Activated CD8-positive, alpha-beta memory T cell treated with anti-CD3 and anti-CD28 coated beads for 24 hours (primary cell): ENCODE measurements at regions not wholly inside any gene's neighbourhood (a gene's known extent, or its start where the extent isn't known, plus 50 kb on each side); places are given as distances from the start of the nearest gene placed in this dataset.
"Not testable (repeated sequence)": the region's sequence is repeated elsewhere in the genome, so short reads cannot be mapped to it uniquely, and the experiment has no call there.

ENCODE experiments used
- DNase-seq: peaks from one replicate; pipeline ENCODE4 v3.0.0-alpha.2; 2020

DNA sequence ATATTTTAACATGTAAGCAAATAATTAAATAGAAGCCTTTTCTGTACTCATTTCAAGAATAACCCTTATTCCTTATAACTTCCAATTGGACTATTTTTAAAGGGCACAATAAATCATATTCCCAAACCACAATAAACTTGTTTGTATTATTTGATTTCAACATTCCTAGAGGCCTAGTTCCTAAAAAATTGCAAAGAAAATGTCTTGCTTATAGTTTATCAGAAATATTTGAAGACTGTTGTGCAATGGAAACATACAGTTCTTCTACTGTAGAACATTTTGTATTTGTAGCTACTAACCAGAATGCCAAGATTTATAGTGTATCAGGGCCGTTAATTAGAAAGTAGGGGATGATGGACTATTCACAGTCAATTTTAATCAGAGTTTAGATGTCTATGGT lies 1037.0 kb upstream of the CDH18 start:
- DNase-seq, result no peak

DNA sequence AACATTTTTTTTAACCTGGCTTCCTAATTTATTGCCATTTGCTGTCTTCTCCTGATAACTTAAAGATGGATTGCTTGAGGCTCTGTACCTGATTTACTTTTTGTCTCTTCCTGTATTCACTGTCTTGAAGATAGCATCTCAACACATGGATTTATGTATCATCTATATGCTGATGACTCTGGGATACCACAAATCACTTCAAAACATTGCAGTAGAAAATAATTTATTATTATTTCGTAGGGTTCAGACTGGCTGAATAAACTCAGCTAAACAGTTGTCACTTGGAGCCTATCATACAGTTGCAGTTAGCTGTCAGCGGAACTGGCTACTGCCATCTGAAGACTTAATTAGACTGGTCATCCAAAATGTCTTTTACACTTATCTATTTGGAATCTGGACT lies 1025.2 kb upstream of the CDH18 start:
- DNase-seq, result no peak

DNA sequence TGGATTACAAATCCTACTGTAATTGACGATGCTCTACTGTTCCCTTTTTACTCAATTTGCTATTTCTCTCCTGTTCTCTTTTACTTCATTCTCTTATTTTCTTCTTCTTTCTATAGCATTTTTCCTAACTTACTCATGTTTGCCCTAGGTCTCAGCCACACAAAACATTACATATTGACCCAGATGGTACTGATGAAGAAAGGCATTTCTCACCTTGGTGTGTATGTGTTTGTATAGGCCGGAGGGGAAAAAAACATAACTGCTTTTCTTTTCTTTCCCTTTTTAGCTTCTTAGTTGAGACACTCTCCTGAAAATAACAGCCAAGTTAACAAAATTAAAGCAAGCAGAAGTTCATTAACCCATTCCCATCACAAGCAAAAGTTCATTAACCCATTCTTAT lies 1019.8 kb upstream of the CDH18 start:
- no peak for DNase-seq

DNA sequence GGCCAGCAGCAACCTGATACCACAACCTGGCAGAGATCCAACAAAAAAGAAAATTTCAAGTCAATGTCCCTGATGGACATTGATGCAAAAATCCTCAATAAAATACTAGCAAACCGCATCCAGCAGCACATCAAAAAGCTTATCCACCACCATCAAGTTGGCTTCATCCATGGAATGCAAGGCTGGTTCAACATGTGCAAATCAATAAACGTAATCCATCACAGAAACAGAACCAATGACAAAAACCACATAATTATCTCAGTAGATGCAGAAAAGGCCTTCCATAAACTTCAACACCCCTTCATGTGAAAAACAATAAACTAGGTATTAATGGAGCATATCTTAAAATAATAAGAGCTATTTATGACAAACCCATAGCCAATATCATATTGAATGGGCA lies 1000.9 kb upstream of the CDH18 start:
- not testable (repeated sequence) for DNase-seq

DNA sequence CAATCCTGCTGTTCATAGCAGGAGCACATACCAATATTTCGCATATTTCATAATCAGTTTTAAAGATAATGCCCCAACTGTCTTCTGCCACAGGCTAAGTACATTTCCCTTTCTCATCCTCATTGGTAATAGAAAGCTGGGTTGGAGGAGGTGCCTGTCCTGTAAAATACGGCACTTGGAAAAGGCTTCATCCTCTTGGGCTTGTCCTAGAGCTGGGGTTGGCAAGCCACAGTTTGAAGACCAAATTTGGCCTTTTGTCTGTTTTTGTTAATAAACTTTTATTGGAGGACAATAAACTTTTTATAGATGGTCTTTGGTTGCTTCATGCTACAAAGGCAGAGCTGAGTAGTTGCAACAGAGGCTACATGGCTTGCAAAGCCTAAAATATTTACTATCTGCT lies 997.8 kb upstream of the CDH18 start:
- no peak for DNase-seq

DNA sequence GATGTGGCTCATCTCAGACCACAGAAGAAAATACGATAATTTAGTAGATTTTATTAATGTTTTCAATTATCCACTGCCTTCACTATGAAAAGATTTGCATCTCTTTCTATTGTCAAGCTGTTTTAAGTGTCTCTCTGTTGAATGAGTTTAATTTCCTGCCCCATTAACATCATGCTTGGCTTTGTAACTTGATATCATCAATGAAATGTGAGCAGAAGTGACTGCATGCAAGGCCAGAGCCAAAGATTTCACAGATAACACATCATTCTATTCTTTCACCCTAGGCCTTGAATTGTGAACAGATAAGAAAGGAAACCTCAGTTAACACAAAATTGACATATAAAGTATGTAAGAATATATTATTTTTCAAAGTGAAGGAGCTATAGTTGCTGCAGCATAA lies 986.4 kb upstream of the CDH18 start:
- no peak for DNase-seq

DNA sequence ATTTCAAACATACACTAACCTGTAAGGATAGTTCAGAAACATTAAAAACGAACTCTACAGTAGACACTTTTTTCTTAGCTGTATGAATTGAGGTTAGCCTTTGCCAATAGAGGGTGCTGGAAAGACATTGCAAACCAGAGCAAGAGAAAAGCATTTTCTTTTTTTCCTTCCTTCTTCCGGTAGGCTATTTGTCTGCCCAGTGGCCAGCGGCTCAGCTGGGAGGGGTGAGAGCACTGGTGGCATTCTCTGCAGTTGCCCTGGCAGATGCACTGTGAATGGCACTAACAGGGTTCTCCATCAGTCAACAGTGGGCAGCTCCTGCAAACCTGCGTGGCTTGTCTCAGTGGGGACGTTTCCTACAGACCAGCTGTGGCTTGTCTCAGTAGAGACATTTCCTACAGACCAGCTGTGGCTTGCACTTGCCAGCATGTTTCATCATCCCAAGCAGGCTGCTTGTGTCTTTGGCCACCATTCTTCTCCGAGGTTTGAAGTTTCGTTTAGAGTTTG lies 984.5 kb upstream of the CDH18 start:
- DNase-seq, result no peak

DNA sequence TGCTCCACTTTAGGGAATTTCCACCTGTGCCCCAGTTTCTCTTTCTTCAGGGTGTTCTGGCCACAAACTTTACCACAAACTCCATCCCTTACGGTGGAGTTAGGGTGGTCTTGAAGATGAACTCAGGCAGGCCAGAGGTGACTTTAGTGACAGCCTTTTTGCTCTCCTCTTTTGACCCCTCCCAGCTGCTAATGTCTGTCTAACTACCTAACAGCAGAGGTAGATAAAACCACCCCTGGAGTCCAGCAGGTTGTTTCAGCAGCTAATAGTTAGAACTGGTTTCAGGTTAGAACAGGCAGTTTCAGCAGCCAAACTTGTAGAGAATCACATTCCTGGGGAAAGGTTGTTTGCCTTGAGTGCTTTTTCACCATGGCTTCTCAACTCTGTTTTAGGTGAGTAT lies 971.3 kb upstream of the CDH18 start:
- no peak for DNase-seq

DNA sequence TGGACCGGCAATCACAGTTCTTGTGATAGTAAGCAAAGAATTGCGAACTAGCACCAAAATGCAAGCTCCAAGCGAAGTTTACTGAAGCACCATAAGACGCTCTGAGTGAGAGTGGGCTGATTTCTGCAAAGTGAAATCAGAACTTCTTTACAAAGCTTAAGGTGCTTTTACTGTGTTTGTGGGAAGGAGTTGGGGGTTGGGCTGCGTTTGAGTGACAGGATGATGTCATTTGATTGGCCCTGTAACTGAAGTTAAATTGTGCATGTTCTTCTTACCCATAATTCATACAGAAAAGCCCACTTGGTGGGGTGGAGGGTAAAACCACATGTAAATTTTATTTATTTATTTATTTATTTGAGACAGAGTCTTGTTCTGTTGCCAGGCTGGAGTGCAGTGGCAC lies 970.6 kb upstream of the CDH18 start:
- no peak for DNase-seq

DNA sequence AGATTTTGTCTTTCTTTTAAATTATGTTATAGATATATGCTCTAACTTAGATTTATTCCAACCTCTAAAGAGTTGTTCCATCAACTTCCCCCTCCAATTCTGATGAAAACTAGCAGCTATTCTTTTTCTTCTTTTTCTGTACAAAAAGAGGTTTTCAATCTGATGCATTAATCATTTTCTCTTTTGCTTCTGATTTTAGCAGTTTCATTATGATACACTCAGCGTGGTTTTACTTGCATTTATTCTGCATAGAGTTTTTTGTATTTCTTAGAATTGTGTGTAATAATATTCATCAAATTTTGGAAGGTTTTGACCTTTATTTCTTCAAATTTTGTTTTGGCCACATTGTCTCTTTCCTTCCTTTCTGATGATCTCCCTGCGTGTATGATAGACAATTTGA lies 968.1 kb upstream of the CDH18 start:
- no peak for DNase-seq

DNA sequence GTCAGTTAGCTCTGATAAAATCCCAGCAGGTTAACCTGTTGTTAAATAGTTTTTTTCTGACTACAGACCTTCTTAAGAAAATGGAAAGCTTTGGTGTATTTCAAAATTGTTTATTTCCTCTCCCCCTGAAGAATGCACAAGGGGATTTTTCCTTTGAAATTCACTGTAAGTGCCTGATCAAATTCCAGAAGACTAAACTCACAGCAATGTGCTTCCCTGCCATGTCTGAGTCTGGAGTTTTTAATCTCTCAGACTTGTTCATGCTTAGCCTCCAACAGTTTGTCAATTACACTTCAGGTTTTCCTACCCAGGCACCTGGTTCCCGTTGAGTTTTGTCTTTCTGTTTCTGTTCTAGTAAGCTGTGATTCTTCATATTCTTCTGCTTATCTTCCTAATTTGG lies 961.6 kb upstream of the CDH18 start:
- DNase-seq, result no peak

DNA sequence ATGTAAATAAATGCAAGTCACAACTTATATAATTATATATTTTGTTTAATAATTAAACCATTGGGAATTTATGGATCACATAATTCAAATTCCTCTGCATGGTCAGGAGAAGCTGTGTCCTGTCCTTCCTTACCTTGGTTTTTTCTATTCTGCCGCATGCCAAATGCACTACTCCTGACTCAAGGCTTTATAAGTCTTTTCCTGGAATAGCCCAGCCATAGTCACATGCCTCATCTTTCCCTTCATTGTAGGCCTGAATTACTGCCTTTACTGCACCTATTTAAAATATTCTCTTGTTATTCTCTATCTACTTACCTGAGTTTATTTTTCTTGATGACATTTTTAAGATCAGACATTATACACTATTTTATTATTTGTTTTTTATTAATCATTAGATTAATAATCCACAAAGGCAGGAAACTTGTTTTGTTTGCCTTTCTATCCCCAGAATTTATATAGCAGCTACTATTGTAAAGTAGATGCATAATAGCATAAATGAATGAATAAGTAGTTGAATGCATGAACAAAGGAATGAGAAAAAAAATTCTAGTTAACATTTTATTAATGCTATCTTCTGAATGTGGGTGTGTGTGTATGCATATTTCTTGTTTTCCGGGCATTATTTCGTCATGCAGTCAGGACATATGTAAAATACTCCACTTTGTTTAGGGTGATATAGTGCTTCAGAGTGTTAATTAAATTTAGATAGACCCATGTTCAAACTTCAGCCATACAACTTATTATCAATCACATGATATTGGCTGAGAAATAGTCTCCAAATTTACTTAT lies 955.4 kb upstream of the CDH18 start:
- DNase-seq, result not testable (repeated sequence)

DNA sequence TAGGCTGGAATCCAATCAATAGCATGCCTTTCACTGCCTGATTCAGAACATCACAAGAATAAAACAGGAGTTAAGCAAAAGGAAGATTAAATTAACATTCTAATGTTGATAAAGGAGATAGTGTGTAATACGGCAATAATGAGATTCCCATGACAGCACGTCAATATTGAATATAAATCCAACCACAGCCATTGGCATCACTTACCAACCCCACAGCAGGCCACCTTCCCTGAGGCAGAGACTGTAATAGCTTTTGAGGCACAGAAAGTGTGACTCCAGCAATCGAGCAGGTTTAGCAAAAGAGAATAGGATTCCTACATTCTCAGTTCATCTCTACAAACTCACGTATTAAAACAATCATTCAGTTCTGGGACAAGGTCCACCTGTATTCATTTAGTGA lies 954.6 kb upstream of the CDH18 start:
- DNase-seq, result not testable (repeated sequence)

DNA sequence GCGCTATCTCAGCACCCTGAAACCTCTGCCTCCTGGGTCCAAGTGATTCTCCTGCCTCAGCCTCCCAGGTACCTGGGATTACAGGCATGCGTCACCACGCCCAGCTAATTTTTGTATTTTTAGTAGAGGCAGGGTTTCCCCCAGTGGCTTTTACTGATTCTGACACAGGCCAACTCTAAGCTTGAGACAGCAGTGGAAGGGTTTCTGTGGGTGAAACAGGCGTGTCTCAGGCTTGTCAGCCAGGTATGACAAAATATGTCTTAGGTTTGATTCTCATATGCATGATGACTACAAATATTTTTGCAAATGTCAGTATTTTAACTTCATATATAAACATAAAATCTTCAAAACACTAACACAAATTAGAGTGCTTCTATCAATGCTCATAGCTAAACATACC lies 952.8 kb upstream of the CDH18 start:
- not testable (repeated sequence) for DNase-seq

DNA sequence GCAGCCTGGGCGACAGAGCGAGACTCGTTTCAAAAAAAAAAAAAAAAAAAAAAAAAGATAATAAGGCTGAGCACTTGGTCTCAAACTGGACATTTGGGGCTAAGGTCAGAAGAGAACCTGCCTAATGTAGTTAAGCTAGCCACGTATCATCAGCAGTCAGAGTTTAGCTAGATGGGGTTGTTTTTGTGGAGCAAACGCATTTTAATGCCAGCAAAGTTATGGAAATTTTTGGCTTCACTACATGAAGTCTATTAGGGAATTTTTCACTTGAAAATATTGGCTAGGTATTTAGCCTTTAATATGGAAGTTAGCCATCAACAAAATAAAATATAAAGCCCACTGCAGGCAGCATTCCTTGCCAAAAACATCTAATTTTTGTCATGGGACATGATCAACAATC lies 902.9 kb upstream of the CDH18 start:
- not testable (repeated sequence) for DNase-seq

DNA sequence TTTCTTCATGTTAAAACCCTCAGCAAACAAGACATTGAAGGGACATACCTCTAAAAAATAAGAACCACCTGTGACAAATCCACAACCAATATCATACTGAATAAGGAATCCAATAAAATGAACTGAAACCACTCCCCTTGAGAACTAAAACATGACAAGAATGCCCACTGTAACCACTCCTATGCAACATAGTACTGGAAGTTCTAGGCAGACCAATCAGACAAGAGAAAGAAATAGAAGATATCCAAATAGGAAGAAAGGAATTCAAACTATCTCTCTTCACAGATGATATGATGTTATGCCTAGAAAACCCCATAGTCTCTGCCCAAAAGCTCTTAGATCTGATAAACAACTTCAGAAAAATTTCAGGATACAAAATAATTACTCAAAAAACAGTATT lies 887.7 kb upstream of the CDH18 start:
- not testable (repeated sequence) for DNase-seq

DNA sequence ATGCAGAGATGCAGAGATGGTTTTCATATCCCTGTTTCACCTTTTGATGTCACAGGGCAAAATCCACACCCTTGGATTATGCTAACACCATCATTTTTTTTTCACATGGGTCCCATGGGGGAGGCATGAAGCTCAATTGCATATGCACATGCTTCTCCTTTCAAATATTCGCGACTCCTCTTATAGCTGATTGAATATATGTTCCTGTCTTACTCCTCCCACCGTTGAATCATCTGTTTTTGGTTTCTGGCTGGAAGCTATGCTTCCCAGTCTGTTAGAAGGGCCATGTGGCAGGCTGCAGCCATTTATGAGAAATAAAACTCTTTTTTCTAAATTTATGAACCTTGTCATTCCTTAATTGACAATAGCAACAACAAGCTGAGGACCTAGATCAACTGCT lies 877.9 kb upstream of the CDH18 start:
- DNase-seq, result not testable (repeated sequence)

DNA sequence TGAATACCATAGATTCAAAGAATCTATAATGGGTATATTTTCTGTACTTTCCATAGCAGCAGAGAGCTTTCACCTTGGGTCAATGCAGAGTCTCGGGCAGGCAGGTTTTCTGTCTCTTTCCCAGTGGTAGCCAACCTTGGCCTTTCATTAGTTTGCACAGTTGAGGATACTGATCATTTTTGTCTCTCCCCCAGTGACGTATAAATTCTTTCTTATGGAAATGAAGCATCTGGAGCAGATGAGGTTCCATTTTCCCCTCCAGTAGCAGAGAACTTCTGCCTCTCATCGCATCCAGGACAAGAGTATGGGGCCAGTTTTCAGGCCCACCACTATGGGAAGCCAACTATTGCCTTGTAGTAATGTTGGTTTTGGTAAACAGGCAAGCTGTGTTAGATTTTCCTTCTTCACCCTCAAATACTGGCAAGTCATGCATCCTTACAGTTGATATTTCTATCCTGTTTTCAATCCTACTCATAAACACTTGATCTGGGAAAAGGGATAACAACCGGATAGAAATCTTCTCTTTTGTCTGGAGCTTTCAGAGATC lies 845.2 kb upstream of the CDH18 start:
- DNase-seq, result no peak

DNA sequence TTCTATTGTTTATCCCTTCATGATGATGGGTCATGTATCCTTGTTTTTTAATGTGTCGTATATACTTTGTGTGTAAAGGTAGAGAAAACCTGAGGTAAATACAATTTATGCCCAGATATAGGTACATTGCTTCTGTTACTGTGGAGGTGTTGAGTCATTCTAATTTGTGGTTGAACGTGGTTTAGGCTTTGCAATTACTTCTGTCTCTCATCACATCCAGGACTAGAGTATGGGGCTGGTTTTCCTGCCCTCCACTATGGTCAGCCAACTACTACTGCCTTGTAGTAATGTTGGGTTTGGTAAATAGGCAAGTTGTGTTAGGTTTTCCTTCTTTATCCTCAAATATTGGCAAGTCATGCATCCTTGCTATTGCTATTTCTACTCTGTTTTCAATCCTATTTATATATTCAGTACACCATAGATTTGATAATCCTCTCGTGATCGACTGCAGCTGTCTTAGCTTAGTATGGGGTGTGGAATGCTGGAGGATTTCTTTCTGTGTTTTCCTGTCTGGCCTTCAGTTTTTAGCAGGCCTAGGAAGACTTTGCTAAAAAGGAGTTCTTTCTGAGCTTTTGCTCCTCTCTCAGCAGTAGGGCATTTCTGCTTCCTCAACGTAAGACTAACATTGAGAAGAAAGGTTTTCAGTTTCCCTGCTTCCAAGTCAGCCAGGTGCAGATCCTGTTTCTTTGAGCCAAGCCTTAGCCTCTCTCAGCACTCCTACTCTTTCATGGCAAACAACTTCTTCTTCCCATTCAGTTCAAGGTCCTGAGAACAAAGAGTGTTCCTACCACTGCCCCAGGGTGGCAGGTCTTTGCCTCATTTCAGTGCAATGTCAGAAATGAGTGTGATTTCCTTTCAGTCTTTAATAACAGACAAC lies 844.4 kb upstream of the CDH18 start:
- no peak for DNase-seq

DNA sequence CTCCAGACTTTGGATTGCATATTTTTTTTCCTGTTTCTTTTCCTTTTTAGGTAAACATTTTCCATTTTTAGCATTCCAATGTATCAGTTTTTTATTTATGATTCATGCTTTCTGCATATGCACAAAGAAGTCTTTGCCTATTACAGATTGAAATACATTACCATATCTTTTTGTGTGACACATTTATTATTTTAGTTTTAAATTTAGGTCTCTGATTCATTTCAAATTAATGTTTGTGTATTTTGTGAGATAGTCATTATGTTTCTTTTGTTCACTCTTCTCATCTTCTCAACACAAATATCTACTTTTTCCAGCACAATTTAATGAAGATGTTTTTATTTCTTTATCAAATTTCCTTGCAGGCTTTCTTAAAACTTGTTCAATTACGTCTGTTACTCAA lies 838.0 kb upstream of the CDH18 start:
- not testable (repeated sequence) for DNase-seq

DNA sequence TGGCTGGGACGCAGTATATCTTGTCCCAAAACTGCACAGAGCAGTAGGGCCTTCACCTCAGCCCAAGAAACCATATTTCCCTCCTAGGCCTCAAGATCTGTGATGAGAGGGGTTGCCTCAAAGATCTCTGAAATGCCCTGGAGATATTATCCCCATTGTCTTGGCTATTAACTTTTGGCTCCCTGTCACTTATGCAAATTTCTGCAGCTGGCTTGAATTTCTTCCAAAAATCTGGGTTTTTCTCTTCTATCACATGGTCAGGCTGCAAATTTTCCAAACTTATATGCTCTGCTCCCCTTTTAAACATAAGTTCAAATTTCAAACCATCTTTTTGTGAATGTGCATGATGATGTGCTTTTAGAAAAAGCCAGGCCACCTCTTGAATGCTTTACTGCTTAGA lies 809.2 kb upstream of the CDH18 start:
- not testable (repeated sequence) for DNase-seq

DNA sequence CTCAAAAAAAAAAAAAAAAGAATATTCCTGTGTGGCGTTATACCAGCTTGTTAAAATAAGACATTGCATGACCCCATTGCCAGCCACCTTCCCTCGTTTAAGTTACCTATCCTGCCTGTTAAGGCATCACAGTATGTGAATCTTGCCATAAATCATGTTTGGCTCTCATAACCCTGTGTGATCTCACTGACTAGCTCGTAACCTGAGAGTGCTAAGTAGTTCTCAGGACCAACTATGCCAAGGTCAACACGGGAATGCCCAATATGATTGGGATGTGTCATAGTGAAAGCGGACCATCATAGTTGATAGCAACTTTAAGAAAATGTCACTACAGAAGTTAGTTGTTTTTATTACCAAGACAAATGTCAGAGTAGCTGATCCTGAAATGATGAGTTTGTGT lies 796.8 kb upstream of the CDH18 start:
- DNase-seq, result not testable (repeated sequence)

DNA sequence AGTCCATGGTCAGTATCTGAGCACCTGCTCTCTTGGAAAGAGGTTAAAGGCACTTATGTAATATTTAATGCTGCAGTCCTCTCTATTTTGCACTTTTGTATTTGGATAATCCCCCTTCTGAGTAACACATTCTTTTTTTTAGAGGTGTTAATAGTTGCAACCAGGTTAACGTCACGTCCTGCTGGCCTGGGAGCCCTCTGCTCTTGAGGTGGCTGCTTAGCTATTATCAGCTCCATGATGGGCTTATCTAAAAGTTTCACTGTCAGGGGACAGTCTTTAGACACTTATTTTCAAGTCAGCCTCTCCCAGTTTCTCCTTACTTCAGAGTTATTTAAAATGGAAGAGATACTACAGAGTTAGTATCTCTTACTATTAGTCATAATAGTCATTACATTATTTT lies 795.5 kb upstream of the CDH18 start:
- not testable (repeated sequence) for DNase-seq

DNA sequence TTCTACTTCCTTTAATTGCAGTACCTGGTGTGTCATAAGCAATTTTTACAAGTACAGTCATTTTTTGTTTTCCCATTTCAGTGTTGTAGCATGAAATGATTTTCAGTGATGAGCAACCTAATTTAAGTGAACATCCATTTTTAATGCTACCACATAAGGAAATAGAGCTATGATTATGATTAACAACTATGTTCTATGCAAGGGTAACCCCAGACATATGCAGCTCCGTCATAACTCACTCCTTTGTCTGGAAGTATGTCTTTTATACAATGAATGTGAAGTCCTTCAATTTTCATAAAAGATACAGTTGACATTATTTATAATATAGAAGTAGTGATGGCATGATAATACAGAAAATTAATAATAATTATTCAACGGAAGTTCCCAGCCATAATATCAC lies 783.3 kb upstream of the CDH18 start:
- not testable (repeated sequence) for DNase-seq
